ENCODE measurements at regions not wholly inside any gene's neighbourhood (a gene's known extent, or its start where the extent isn't known, plus 50 kb on each side); places are given as distances from the start of the nearest gene placed in this dataset.
"Not testable (repeated sequence)": the region's sequence is repeated elsewhere in the genome, so short reads cannot be mapped to it uniquely, and the experiment has no call there.

GRCh38 chr9:83116026-83116425 is 53.1 kb upstream of the RASEF start:
- no peak for TF ChIP-seq CTCF (conservative IDR thresholded peaks at IDR 0.05; ENCODE audit: low read depth, low read length)
- no peak for DNase-seq (ENCODE audit: low read depth)

GRCh38 chr9:83113445-83113844 is 50.5 kb upstream of the RASEF start:
- DNase-seq (ENCODE audit: low read depth); H3K4me3 ChIP-seq (ENCODE audit: low read length): not testable (repeated sequence)

More at GRCh38 chr9:83116026-83116425, 53.1 kb upstream of the RASEF start:
- H3K4me3 ChIP-seq (ENCODE audit: low read length): no peak overlapping the region
